Left hindlimb (tissue), 1 donor: ENCODE measurements at regions not wholly inside any gene's neighbourhood (a gene's known extent, or its start where the extent isn't known, plus 50 kb on each side); places are given as distances from the start of the nearest gene placed in this dataset.
"Not testable (repeated sequence)": the region's sequence is repeated elsewhere in the genome, so short reads cannot be mapped to it uniquely, and the experiment has no call there.

Source experiments
- DNase-seq: peaks from one replicate; pipeline ENCODE4 v3.0.0-alpha.2; 2018

GRCh38 chrX:500481-501010 is 113.8 kb upstream of the PPP2R3B start:
- DNase-seq, result no peak

GRCh38 chrX:506341-506740 is 119.6 kb upstream of the PPP2R3B start:
- DNase-seq, result no peak

DNA sequence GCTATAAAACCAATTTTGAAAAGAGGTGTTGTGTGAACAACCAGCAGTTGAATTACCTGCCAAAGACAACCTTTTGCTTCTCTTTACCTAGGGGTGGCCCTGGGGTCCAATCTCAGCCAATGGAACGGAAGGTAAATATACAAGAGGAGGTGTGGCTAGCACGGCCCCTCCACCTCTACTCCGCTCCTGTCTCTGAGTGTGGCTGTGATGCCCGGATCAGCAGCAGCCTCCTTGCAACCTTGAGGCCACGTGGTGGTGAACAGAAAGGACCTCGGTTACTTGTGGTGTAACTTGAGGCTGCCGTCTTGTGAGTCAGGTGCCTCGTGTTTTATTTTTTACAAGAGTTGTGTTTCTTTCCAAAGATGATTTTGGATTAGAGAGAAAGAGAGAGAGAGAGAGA is 121.5 kb upstream of the PPP2R3B start:
- DNase-seq, result no peak

DNA sequence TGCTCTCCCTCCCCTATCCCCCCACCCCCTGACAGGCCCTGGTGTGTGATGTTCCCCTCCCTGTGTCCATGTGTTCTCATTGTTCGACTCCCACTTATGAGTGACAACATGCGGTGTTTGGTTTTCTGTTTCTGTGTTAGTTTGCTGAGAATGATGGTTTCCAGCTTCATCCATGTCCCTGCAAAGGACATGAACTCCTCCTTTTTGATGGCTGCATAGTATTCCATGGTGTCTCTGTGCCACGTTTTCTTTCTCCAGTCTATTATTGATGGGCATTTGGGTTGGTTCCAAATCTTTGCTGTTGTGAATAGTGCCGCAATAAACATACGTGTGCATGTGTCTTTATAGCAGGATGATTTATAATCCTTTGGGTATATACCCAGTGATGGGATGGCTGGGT is 121.8 kb upstream of the SHOX start:
- not testable (repeated sequence) for DNase-seq

DNA sequence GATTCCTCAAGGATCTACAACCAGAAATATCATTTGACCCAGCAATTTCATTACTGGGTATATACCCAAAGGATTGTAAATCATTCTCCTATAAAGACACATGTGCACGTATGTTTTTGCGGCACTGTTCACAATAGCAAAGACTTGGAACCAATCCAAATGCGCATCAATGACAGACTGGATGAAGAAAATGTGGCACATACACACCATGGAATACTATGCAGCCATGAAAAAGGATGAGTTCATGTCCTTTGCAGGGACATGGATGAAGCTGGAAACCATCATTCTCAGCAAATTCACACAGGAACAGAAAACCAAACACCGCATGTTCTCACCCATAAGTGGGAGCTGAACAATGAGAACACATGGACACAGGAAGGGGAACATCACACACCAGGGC is 119.5 kb upstream of the SHOX start:
- not testable (repeated sequence) for DNase-seq

DNA sequence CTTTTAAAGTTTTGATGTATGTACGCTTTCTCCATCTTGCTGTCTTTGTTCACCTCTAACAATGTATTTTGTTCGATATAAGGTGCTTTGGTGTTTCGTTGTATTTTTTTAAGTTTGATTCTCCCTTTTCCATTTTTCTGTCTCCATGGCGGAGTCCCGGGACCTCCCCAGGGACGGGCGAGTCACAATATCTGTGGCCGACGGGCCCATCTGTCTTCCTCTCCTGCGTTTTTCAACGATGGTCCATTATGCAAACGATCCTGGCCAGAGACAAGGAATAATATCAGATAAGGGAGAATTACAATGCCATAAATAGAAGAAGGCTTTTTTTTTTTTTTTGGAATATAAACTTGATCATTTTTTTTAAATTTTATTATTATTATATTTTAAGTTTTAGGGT is 112.3 kb upstream of the SHOX start:
- no peak for DNase-seq

DNA sequence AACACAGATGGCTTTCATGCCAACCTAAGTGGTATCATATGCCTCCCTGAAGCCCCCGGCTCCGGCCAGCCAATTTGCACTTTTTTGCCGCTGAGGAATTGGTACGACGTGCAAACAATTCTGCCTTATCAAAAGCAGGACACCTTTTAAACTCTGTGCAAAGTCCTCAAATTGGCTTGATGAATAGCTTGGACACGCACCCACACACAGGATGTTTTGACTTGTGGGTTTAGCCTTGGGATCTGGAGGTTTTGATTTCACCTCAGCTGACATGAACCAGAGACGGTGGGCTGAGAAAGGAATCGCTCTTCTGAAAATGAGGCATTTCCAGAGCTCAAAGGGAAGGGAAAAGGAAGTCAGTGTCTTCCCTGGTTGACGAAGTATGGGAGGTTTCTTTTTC is 110.8 kb upstream of the SHOX start:
- no peak for DNase-seq

DNA sequence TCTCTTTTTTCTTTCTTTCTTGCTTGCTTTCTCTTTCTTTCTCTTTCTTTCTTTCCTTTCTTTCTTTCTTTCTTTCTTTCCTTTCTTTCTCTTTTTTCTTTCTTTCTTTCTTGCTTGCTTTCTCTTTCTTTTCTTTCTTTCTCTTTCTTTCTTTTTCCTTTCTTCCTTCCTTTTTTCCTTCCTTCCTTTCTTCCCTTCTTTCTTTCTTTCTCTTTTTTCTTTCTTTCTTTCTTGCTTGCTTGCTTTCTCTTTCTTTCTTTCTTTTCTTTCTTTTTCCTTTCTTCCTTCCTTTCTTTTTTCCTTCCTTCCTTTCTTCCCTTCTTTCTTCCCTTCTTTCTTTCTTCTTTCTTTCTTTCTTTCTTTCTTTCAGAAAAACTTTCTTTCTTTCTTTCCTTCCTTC is 108.1 kb upstream of the SHOX start:
- DNase-seq, result no peak

DNA sequence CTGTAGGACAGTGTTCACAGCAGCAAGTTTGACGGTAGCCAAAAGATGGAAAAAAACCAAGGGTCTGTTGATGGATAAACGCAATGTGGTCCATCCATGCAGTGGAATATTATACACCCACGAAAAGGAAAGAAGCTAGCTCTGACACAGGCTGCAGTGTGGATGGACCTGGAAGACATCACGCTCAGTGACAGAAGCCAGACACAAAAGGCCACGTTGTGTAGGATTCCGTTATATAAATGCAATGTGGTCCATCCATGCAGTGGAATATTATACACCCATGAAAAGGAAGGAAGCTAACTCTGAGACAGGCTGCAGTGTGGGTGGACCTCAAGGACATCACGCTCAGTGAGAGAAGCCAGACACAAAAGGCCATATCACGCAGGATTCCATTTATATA is 105.5 kb upstream of the SHOX start:
- DNase-seq, result no peak

DNA sequence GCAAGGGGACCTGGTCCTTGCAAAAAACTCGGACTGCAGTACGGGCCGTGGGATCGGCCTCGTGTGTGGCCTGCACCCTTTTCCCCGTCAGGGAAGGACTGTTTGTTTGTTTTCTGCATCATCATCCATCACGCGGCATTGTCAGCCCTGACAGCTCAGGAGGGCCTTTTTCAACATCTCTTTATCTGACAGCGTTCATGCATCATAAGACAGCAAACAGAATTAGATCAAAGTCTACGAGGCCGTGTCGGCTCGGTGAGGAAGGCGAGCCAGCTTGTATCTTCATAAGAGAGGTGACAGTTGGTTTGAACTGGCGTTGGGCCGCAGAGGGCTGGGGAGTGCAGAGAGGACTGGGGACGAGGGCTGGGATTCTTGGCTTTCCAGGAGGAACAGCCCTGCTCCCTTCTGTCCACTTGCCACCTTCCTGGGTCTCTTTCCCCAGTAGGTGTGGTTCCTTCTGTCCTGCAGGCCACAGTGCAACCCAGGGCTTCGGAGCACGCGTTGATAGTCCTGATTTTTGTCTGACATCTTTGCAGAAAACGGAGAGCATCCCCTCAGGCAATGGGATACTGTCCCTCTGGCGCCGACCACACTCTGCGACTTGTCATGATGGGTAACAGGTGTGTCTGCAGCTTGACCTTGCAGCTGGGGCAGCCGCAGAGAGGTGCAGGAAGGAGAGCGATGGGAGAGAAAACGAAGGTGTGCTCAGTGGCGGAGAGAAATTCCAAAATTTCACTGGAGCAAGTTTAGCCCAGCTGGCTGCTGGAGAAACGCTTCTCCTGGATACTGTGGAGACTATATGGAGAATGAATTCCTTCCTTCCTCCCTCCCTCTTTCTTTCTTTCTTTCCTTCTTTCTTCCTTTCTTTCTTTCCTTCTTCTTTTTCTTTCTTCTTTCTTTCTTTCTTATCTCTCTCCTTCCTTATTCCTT is 104.0 kb upstream of the SHOX start:
- DNase-seq, result no peak

DNA sequence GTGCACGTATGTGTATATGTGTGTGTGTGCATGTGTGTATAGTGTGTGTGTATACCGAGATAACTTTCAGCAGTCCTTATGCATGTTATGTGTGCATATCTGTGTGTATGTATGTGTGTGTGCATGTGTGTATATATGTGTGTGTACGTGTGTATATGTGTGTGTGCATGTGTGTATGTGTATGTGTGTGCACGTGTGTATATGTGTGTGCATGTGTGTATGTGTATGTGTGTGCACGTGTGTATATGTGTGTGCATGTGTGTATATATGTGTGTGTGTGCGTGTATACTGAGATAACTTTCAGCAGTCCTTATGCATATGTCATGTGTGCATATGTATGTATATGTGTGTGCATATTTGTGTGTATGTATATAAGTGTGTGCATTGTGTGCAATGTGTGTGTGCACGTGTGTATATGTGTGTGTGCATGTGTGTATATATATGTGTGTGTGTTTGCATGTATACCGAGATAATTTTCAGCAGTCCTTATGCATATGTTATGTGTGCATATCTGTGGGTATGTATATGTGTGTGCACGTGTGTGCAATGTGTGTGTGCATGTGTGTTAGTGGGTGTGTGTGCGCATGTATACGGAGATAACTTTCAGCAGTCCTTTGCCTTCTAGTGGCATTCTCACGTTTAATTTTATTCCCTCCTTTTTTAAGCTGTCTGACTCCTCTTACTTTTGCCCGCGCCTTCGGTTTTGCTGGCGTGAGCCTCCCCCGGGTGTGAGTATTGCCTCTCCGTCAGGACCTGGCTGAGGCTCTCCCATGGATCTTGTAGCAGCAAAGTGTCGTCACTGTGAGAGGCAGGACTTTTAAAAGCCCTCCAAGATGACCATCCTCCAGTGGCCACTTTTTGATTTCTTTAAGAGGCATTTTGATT is 99.6 kb upstream of the SHOX start:
- no peak for DNase-seq

- DNase-seq, result no peak
These were observed 99.0 kb upstream of the SHOX start for GRCh38 chrX:531611-531936.

DNA sequence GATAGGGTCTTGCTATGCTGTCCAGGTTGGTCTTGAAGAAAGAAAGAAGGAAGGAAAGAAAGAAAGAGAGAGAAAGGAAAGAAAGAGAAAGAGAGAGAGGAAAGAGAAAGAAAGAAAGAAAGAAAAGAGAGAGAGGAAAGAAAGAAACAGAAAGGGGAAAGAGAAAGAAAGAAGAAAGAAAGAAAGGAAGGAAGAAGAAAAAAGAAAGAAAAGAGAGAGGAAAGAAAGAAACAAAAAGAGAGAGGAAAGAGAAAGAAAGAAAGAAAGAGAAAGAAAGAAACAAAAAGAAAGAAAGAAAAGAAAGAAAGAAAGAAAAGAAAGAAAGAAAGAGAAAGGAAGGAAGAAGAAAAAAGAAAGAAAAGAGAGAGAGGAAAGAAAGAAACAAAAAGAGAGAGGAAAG is 95.8 kb upstream of the SHOX start:
- DNase-seq, result no peak

DNA sequence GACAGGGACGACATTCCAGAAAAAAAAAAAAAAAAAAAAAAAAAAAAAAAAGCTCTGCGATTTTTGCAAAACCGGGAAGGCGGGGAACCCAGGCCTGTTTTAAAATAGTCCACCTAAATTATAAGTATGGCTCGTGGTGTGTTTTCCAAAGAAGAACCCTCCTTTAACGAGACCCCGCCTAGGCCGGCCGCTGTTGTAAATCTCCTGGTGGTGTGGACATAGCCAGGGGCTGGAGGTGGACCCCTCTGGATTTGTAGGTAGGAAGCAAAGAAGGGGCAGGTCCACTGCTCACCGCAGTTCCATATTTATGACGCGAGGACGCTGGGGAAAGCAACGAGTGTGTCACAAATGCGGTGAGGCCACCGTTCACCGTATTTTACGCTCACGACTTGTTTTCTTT is 94.0 kb upstream of the SHOX start:
- DNase-seq, result no peak

DNA sequence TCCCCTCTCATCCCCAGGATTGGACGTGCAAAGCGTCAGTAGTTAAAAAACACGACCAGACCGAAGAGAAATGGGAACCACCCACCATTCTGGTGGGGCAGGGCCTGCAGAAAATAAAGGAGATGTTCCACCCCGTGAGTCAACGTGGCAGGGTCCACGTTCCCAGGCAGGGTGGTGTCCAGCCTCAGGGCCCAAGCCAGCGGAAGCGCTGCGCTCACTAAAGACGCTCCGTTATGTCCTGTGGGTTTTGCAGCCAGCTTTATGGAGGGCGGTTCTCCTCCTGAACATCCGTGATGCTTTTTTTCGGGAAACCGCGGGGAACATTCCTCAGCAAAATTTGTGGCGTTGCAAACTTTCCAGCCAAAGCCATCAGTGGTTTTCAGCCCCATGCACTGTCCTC is 93.4 kb upstream of the SHOX start:
- peak; percentile 67 for DNase-seq

GRCh38 chrX:538311-538710 is 92.3 kb upstream of the SHOX start:
- no peak for DNase-seq

DNA sequence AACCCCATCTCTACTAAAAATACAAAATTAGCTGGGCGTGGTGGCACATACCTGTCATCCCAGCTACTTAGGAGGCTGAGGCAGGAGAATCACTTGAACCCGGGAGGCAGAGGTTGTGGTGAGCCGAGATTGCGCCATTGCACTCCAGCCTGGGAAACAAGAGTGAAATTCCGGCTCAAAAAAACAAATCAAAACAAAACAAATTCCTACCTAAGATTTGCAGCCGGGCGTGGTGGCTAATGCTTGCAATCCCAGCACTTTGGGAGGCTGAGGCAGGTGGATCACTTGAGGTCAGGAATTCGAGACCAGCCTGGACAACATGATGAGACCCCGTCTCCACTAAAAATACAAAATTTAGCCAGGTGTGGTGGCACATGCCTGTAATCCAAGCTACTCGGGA is 89.6 kb upstream of the SHOX start:
- not testable (repeated sequence) for DNase-seq

DNA sequence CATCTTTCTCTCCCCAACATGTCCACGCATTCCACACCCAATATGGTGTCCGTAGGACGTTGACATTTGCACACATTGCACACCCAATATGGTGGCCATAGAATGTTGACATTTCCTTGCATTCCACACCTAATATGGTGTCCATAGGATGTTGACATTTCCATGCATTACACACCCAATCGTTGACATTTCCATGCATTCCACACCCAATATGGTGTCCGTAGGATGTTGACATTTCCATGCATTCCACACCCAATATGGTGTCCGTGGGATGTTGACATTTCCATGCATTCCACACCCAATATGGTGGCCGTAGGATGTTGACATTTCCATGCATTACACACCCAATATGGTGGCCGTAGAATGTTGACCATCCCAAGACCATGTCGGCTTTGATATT is 88.4 kb upstream of the SHOX start:
- DNase-seq, result no peak

- DNase-seq, result peak; percentile 53
These were observed 85.1 kb upstream of the SHOX start for GRCh38 chrX:545452-545885.

DNA sequence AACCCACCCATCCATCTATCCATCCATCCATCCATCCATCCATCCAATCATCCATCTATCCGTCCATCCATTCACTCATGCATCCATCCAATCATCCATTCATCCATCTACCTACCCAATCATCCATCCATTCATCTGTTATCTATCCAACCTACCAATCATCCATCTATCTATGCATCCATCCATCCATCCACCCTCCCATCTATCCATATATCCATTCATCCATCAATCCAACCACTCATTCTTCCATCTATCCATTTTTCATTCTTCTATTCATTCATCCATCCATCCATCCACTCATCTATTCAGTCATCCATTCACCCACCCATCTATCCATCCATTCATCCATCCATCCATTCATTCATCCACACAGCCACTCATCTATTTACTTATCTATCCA is 80.1 kb upstream of the SHOX start:
- no peak for DNase-seq

DNA sequence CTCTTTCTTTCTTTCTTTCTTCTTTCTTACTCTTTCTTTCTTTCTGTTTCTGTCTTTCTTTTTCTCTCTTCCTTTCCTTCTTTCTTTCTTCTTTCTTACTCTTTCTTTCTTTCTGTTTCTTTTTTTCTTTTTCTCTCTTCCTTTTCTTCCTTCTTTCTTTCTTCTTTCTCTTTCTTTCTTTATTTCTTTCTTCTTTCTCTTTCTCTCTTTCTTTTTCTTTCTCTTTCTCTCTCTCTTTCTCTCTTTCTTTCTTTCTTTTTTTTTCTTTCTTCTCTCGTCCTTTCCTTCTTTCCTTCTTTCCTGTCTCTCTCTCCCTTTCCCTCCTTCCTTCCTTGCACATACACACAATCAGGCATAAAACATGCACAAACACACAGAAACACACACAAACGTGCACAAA is 79.3 kb upstream of the SHOX start:
- DNase-seq, result no peak

GRCh38 chrX:552496-552895 is 78.1 kb upstream of the SHOX start:
- DNase-seq, result no peak

GRCh38 chrX:554271-554670 is 76.3 kb upstream of the SHOX start:
- DNase-seq, result no peak
